ENCODE measurements at regions not wholly inside any gene's neighbourhood (a gene's known extent, or its start where the extent isn't known, plus 50 kb on each side); places are given as distances from the start of the nearest gene placed in this dataset.

DNA sequence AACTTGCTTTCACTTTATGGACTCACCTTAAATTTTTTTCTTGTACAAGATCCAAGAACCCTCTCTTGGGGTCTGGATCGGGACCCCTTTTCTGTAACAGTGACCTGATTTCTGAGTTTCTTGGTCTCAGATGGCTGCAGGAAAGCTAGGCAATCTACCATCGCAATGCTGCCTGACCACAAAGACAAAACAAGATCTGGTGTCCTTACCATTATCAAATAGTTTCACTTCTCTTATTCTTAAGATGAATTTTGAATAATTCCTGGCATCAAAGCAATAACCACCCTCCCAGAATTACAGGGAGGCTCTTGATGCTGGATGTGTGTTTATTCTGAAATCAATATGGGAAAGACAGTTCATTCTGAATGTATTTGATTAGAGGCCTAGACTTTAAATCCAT lies 77.4 kb upstream of the FRMD4A start:
- TF ChIP-seq EZH2phosphoT487 (IDR thresholded peaks at IDR 0.05; ENCODE audit: borderline replicate concordance), result no peak
- TF ChIP-seq, protein P1, sequence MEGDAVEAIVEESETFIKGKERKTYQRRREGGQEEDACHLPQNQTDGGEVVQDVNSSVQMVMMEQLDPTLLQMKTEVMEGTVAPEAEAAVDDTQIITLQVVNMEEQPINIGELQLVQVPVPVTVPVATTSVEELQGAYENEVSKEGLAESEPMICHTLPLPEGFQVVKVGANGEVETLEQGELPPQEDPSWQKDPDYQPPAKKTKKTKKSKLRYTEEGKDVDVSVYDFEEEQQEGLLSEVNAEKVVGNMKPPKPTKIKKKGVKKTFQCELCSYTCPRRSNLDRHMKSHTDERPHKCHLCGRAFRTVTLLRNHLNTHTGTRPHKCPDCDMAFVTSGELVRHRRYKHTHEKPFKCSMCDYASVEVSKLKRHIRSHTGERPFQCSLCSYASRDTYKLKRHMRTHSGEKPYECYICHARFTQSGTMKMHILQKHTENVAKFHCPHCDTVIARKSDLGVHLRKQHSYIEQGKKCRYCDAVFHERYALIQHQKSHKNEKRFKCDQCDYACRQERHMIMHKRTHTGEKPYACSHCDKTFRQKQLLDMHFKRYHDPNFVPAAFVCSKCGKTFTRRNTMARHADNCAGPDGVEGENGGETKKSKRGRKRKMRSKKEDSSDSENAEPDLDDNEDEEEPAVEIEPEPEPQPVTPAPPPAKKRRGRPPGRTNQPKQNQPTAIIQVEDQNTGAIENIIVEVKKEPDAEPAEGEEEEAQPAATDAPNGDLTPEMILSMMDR (conservative IDR thresholded peaks at IDR 0.05; ENCODE audit: low read length), result no peak

Measured in Loucy (cell line).